Muscle of leg (tissue), 3 donors: ENCODE measurements at regions not wholly inside any gene's neighbourhood (a gene's known extent, or its start where the extent isn't known, plus 50 kb on each side); places are given as distances from the start of the nearest gene placed in this dataset.

Experiments
- DNase-seq: peaks from one replicate; pipeline ENCODE4 v3.0.0; 2013
- H3K27ac ChIP-seq: one replicate; pipeline ENCODE4 v1.5.1; 2013; ENCODE audit warnings: mild to moderate bottlenecking, low read length, control low read depth
- H3K27me3 ChIP-seq: one replicate; pipeline ENCODE4 v1.6.1; 2013; ENCODE audit warnings: low read length; ENCODE audit not compliant: control insufficient read depth, insufficient read depth
- H3K36me3 ChIP-seq: one replicate; pipeline ENCODE4 v1.6.1; 2013; ENCODE audit warnings: low read length; ENCODE audit not compliant: control insufficient read depth, insufficient read depth
- H3K4me1 ChIP-seq: one replicate; pipeline ENCODE4 v1.6.1; 2013; ENCODE audit warnings: low read length; ENCODE audit not compliant: control insufficient read depth, insufficient read depth
- H3K4me3 ChIP-seq: one replicate; pipeline ENCODE4 v1.5.1; 2013; ENCODE audit warnings: low read length, control low read depth
- H3K9me3 ChIP-seq: replicated peaks from 2 replicates; pipeline ENCODE4 v1.6.1; 2013; ENCODE audit warnings: low read depth, low read length; ENCODE audit not compliant: control insufficient read depth
- WGBS: methylation state at CpG from one replicate; pipeline ENCODE4 v1.1.5; 2013; ENCODE audit warnings: missing lambda C conversion rate; ENCODE audit not compliant: insufficient coverage; 5-methylcytosine and 5-hydroxymethylcytosine counted together

GRCh38 chr3:4045756-4046155 lies 246.5 kb downstream of the LRRN1 start:
- Histone ChIP-seq H3K27me3 (no peaks in the 10 kb centered on the region), H3K27ac (no peak overlapping the region), H3K4me3 (no peak overlapping the region), H3K4me1 (no peaks in the 10 kb centered on the region), H3K9me3 (no peaks in the 10 kb centered on the region), H3K36me3 (no peaks in the 10 kb centered on the region)
- DNase-seq: no peak
- 83% methylated on average over 1 of the region's 1 CpG for WGBS

DNA sequence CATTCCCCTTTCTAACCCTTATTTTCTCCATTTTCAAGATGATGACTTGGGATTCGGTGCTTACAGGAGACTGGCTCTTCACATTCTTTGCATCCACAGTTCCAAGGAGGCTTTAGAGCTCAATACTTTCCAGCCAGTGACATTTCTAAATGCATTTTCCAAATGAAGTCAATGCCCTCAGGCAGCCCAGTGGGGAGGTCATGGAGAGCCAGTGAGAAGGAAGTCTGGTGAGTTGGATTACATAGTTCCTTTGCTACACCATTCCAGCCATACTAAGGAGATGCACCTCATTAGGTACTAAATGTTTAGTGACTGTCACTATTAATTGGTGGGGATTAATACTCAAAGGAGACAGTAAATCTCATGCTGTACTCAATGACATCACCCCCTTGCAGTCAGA lies 248.1 kb downstream of the LRRN1 start:
- no peak for DNase-seq
- H3K4me3 ChIP-seq: no peak overlapping the region
- no peak overlapping the region for H3K27ac ChIP-seq
- no peaks in the 10 kb centered on the region for H3K4me1 ChIP-seq
- no peaks in the 10 kb centered on the region for H3K36me3 ChIP-seq
- H3K27me3 ChIP-seq: no peaks in the 10 kb centered on the region
- no peaks in the 10 kb centered on the region for H3K9me3 ChIP-seq
- no CpG with 5 or more reads among the region's 1 CpG for WGBS

DNA sequence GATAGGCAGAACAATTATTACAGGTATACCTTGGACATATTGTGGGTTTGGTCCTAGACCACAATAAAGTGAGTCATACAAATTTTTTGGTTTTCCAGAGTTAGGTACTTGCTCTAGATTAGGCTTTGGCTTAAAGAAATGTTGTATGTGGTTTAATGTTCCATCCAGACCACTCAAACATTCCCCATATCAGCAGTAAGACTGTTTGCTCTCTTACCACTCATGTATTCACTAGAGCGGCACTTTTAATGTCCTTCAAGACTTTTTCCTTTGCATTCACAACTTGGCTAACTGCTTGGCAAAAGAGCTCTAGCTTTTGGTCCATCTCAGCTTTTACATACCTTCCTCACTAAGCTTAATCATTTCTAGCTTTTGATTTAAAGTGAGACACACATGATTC lies 250.5 kb upstream of the SETMAR start:
- WGBS: 86% methylated on average over 1 of the region's 1 CpG
- no peak for DNase-seq
- Histone ChIP-seq H3K4me3 (no peak overlapping the region), H3K4me1 (no peaks in the 10 kb centered on the region), H3K36me3 (no peaks in the 10 kb centered on the region), H3K9me3 (no peaks in the 10 kb centered on the region), H3K27me3 (no peaks in the 10 kb centered on the region), H3K27ac (no peak overlapping the region)

DNA sequence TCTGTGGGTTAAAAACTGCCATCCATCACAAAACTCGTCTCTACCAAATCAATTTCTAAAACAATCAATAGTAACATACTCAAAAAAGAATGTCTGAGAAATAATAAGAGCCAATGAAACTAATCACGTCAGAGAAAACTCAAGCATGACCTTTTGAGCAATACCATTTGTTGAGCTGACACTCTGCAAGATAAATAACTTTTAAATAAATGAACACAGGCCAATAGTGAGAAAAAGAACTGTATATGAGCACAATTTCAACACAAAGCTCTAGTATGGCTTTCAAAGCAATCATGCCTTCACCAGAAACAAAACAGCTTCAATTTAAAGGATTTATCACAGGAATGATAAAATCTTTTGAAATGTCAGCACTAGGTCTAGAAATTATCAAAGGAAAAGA lies 249.2 kb upstream of the SETMAR start:
- Histone ChIP-seq H3K27ac (no peak overlapping the region), H3K36me3 (no peaks in the 10 kb centered on the region), H3K27me3 (no peaks in the 10 kb centered on the region), H3K9me3 (no peaks in the 10 kb centered on the region), H3K4me3 (no peak overlapping the region), H3K4me1 (no peaks in the 10 kb centered on the region)
- DNase-seq: no peak
- WGBS: no CpG with 5 or more reads among the region's 2 CpGs

DNA sequence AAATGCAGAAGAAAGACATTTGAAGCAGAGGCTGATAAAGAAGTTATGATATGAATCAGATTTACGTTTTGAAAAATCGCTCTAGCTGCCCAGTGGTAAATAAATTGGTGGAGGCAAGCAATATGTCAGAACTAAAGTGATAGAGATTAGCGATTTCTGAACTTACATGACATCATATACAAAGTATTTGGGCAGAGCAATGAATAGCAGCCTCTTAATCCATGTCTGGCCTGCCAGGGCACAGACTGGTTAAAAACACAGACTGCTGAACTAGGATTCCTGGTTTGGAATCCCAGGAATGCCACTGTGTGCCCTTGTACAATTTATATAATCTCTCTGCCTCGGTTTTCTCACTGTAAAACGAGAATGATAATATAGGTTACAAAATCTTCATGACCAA lies 243.1 kb upstream of the SETMAR start:
- no peaks in the 10 kb centered on the region for H3K27me3 ChIP-seq
- no peak overlapping the region for H3K4me3 ChIP-seq
- peaks cover 3% of the 10 kb centered on the region for H3K4me1 ChIP-seq
- 64% methylated on average over 3 of the region's 5 CpGs for WGBS
- H3K36me3 ChIP-seq: no peaks in the 10 kb centered on the region
- DNase-seq: peak; percentile 63
- no peaks in the 10 kb centered on the region for H3K9me3 ChIP-seq
- H3K27ac ChIP-seq: no peak overlapping the region

DNA sequence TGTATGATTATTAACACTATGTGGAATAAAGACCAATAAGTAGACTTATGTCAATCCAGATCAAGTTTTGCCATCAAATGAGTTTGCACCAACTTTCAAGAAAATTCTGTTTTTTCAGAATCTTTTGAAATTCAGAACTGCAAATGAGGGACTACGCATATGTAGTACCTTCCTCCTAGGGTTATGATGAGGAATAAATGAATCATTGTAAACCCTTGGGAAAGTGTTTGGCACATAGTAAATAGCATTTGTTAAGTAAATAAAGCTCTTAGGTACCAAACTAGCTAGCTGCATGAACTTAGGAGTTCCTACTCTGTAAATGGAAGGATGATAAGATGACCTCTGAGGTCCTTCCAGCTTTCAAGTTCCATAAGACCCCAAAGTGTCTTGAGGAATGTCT lies 242.6 kb upstream of the SETMAR start:
- DNase-seq: no peak
- H3K4me1 ChIP-seq: peaks cover 3% of the 10 kb centered on the region
- WGBS: no CpG with 5 or more reads among the region's 1 CpG
- no peak overlapping the region for H3K4me3 ChIP-seq
- no peaks in the 10 kb centered on the region for H3K36me3 ChIP-seq
- no peak overlapping the region for H3K27ac ChIP-seq
- H3K27me3 ChIP-seq: no peaks in the 10 kb centered on the region
- no peaks in the 10 kb centered on the region for H3K9me3 ChIP-seq

- DNase-seq: no peak
These were observed 242.0 kb upstream of the SETMAR start for GRCh38 chr3:4061195-4061594.

GRCh38 chr3:4061783-4062360 lies 241.3 kb upstream of the SETMAR start:
- H3K4me3 ChIP-seq: no peak overlapping the region
- H3K27ac ChIP-seq: no peak overlapping the region
- no peaks in the 10 kb centered on the region for H3K9me3 ChIP-seq
- DNase-seq: no peak
- 37% methylated on average over 3 of the region's 4 CpGs for WGBS
- H3K36me3 ChIP-seq: no peaks in the 10 kb centered on the region
- H3K27me3 ChIP-seq: no peaks in the 10 kb centered on the region
- H3K4me1 ChIP-seq: peaks cover 3% of the 10 kb centered on the region

More at GRCh38 chr3:4061195-4061594, 242.0 kb upstream of the SETMAR start:
- H3K4me1 ChIP-seq: peaks cover 3% of the 10 kb centered on the region
- no peak overlapping the region for H3K27ac ChIP-seq
- no peaks in the 10 kb centered on the region for H3K27me3 ChIP-seq
- H3K4me3 ChIP-seq: no peak overlapping the region
- no peaks in the 10 kb centered on the region for H3K36me3 ChIP-seq
- no peaks in the 10 kb centered on the region for H3K9me3 ChIP-seq

GRCh38 chr3:4062621-4063020 lies 240.5 kb upstream of the SETMAR start:
- WGBS: no CpG with 5 or more reads among the region's 1 CpG
- H3K27me3 ChIP-seq: no peaks in the 10 kb centered on the region
- no peaks in the 10 kb centered on the region for H3K36me3 ChIP-seq
- peaks cover 3% of the 10 kb centered on the region for H3K4me1 ChIP-seq
- no peak overlapping the region for H3K4me3 ChIP-seq
- H3K27ac ChIP-seq: no peak overlapping the region
- no peak for DNase-seq
- no peaks in the 10 kb centered on the region for H3K9me3 ChIP-seq

GRCh38 chr3:4063916-4064574 lies 239.1 kb upstream of the SETMAR start:
- no peaks in the 10 kb centered on the region for H3K27me3 ChIP-seq
- H3K36me3 ChIP-seq: no peaks in the 10 kb centered on the region
- no peak overlapping the region for H3K27ac ChIP-seq
- no CpG with 5 or more reads among the region's 4 CpGs for WGBS
- no peaks in the 10 kb centered on the region for H3K9me3 ChIP-seq
- no peak overlapping the region for H3K4me3 ChIP-seq
- no peak for DNase-seq
- H3K4me1 ChIP-seq: peaks cover 3% of the 10 kb centered on the region

GRCh38 chr3:4065085-4065484 lies 238.1 kb upstream of the SETMAR start:
- no peaks in the 10 kb centered on the region for H3K27me3 ChIP-seq
- H3K4me1 ChIP-seq: no peaks in the 10 kb centered on the region
- H3K9me3 ChIP-seq: no peaks in the 10 kb centered on the region
- DNase-seq: no peak
- H3K4me3 ChIP-seq: no peak overlapping the region
- H3K27ac ChIP-seq: no peak overlapping the region
- WGBS: 100% methylated on average over 1 of the region's 2 CpGs
- H3K36me3 ChIP-seq: no peaks in the 10 kb centered on the region
